GM12878 (cell line): ENCODE measurements at regions not wholly inside any gene's neighbourhood (a gene's known extent, or its start where the extent isn't known, plus 50 kb on each side); places are given as distances from the start of the nearest gene placed in this dataset.

ENCODE experiments used
- ATAC-seq: fragments of 200-7000 bp; cut with Tn5 transposase; 3 replicates; pipeline ENCODE4 v1.9.1; 2020; ENCODE audit warnings: mild to moderate bottlenecking, moderate library complexity
- BruUV-seq: library from RNA; stranded (reverse); fragments of 400-500 nt; replicated peaks from 2 replicates; lab custom pipeline; 2021; lab: Mats Ljungman, UMichigan
- CTCF ChIA-PET: fragments of 300-600 bp; sonication (Branson Sonifier 250); formaldehyde crosslinking; extraction: SDS; loops from one replicate; lab custom pipeline; 2021; ENCODE audit warnings: inconsistent platforms; lab: Yijun Ruan, JAX
- POLR2A ChIA-PET: fragments of 350-600 bp; formaldehyde crosslinking; extraction: SDS; loops from one replicate; lab custom pipeline; 2021; ENCODE audit warnings: inconsistent platforms; lab: Charles Lee
- RAD21 ChIA-PET: fragments of 300-600 bp; sonication (Branson Sonifier 250); formaldehyde crosslinking; loops from one replicate; lab custom pipeline; 2023; ENCODE audit warnings: antibody characterized with exemption; ENCODE audit not compliant: unreplicated experiment; lab: Charles Lee
- SMC1A ChIA-PET: fragments of 300-600 bp; sonication (Branson Sonifier 250); formaldehyde crosslinking; loops from one replicate; lab custom pipeline; 2023; ENCODE audit not compliant: unreplicated experiment, uncharacterized antibody; lab: Charles Lee
- DNase-seq: peaks from one replicate; pipeline ENCODE4 v3.0.0-alpha.2; 2011; ENCODE audit warnings: low read depth, low spot score
- FAIRE-seq: peaks from 3 replicates; lab custom pipeline; 2011; peaks lifted over from hg19 to GRCh38; lab: Jason Lieb, UNC
- H2AFZ ChIP-seq: 2 replicates; pipeline ENCODE4 v1.6.0; 2011; ENCODE audit warnings: low read depth, low read length, control low read depth; ENCODE audit not compliant: control insufficient read depth
- H3K27ac ChIP-seq: 2 replicates; pipeline ENCODE4 v1.5.1; 2011; ENCODE audit warnings: control low read depth; ENCODE audit not compliant: control insufficient read depth, insufficient read depth
- H3K27me3 ChIP-seq, 2 experiments: replicated peaks in 1 of 2; 2 replicates each; pipeline versions ENCODE4 v1.6.0 to v1.6.1; 2011; ENCODE audit warnings: low read length in 1 of 2; ENCODE audit not compliant: control insufficient read depth in 2 of 2, insufficient read depth in 2 of 2
- H3K36me3 ChIP-seq, 2 experiments: 2 replicates each; pipeline ENCODE4 v1.5.1; 2011; ENCODE audit warnings: low read length in 1 of 2; ENCODE audit not compliant: control insufficient read depth in 2 of 2, insufficient read depth in 2 of 2
- H3K4me1 ChIP-seq: 2 replicates; pipeline ENCODE4 v1.6.1; 2011; ENCODE audit warnings: mild to moderate bottlenecking, low read length, moderate library complexity, mixed read lengths; ENCODE audit not compliant: control insufficient read depth, insufficient read depth
- H3K4me2 ChIP-seq: 2 replicates; pipeline ENCODE4 v1.6.0; 2011; ENCODE audit warnings: control low read depth; ENCODE audit not compliant: control insufficient read depth, insufficient read depth
- H3K4me3 ChIP-seq: fragments of 200-600 bp; sonication (generic); 2 replicates; pipeline ENCODE4 v1.5.1; 2016
- H3K79me2 ChIP-seq: 2 replicates; pipeline ENCODE4 v1.6.0; 2011; ENCODE audit warnings: low read length; ENCODE audit not compliant: control insufficient read depth, insufficient read depth
- H3K9ac ChIP-seq: 2 replicates; pipeline ENCODE4 v1.8.0; 2011; ENCODE audit warnings: low read length, control low read depth, mixed read lengths; ENCODE audit not compliant: control insufficient read depth, insufficient read depth
- H3K9me3 ChIP-seq: replicated peaks from 3 replicates; pipeline ENCODE4 v1.5.1; 2011; ENCODE audit warnings: mild to moderate bottlenecking, low read length; ENCODE audit not compliant: control insufficient read depth, insufficient read depth
- H4K20me1 ChIP-seq: 2 replicates; pipeline ENCODE4 v1.6.0; 2011; ENCODE audit not compliant: control insufficient read depth, insufficient read depth
- BHLHE40 ChIP-seq, 2 experiments: fragments of 450-650 bp in 1 of 2; IDR thresholded peaks; 2 replicates each; pipeline ENCODE4 v1.6.1; 2011 to 2017; ENCODE audit warnings: low read depth in 2 of 2, borderline replicate concordance in 1 of 2, improper control_type of control experiment in 1 of 2, low read length in 1 of 2, mild to moderate bottlenecking in 1 of 2
- CBX5 ChIP-seq: sonication (generic); IDR thresholded peaks from 2 replicates; pipeline ENCODE4 v1.6.1; 2016; ENCODE audit warnings: low read depth, moderate library complexity, mild to moderate bottlenecking, inconsistent platforms
- CHD2 ChIP-seq: IDR thresholded peaks from 2 replicates; pipeline ENCODE4 v1.6.1; 2011; ENCODE audit warnings: low read depth, low read length, improper control_type of control experiment, borderline replicate concordance
- EED ChIP-seq: sonication (generic); IDR thresholded peaks from 2 replicates; pipeline ENCODE4 v1.6.1; 2016; ENCODE audit warnings: antibody characterized with exemption, low read depth
- FOXK2 ChIP-seq: fragments of 450-650 bp; IDR thresholded peaks from 2 replicates; pipeline ENCODE4 v1.6.1; 2017; ENCODE audit warnings: mild to moderate bottlenecking, moderate library complexity
- NFXL1 ChIP-seq: fragments of 450-650 bp; IDR thresholded peaks from 2 replicates; pipeline ENCODE4 v1.6.1; 2017; ENCODE audit warnings: antibody characterized with exemption, mild to moderate bottlenecking, borderline replicate concordance
- PML ChIP-seq: IDR thresholded peaks from 2 replicates; pipeline ENCODE4 v1.6.1; 2012; ENCODE audit warnings: low read length, inconsistent platforms
- RAD51 ChIP-seq: fragments of 450-650 bp; IDR thresholded peaks from 2 replicates; pipeline ENCODE4 v1.6.1; 2016; ENCODE audit warnings: moderate library complexity, mild to moderate bottlenecking, inconsistent platforms
- RBBP5 ChIP-seq: fragments of 200-600 bp; sonication (generic); conservative IDR thresholded peaks from 2 replicates; pipeline ENCODE4 v1.6.1; 2016
- RELA ChIP-seq: fragments of 450-650 bp; IDR thresholded peaks from 2 replicates; pipeline ENCODE4 v1.8.0; 2014; ENCODE audit warnings: borderline replicate concordance; ENCODE audit not compliant: partially characterized antibody
- STAT3 ChIP-seq: IDR thresholded peaks from 2 replicates; pipeline ENCODE4 v1.6.1; 2011; ENCODE audit warnings: low read depth, low read length, improper control_type of control experiment
- TCF7 ChIP-seq: IDR thresholded peaks from 2 replicates; pipeline ENCODE4 v1.6.1; 2014; ENCODE audit warnings: antibody characterized with exemption, borderline replicate concordance
- USF1 ChIP-seq: IDR thresholded peaks from 2 replicates; pipeline ENCODE4 v1.6.1; 2011; ENCODE audit warnings: borderline replicate concordance, low read depth, mild to moderate bottlenecking, moderate library complexity, mixed read lengths, low read length; ENCODE audit not compliant: insufficient read depth; ENCODE audit errors: extremely low read length
- YBX1 ChIP-seq: fragments of 450-650 bp; IDR thresholded peaks from 2 replicates; pipeline ENCODE4 v1.6.1; 2016; ENCODE audit warnings: antibody characterized with exemption
- ZBED1 ChIP-seq: IDR thresholded peaks from 2 replicates; pipeline ENCODE4 v1.6.1; 2016; ENCODE audit warnings: borderline replicate concordance
- WGBS: methylation state at CpG from one replicate; pipeline ENCODE4 v1.1.6; 2016; ENCODE audit warnings: low lambda C conversion rate; ENCODE audit not compliant: insufficient replicate concordance, insufficient coverage; ENCODE audit errors: missing lambda C conversion rate; 5-methylcytosine and 5-hydroxymethylcytosine counted together
- in situ Hi-C: fragments of 300-500 bp; cut with MboI; formaldehyde crosslinking; loops from 9 replicates; pipeline ENCODE4 v1.14.3; 2018; ENCODE audit warnings: mixed read lengths
- intact Hi-C: fragments of 100-400 bp; cut with micrococcal nuclease; formaldehyde crosslinking; loops from one replicate; pipeline ENCODE4 v1.14.2; 2022; ENCODE audit not compliant: unreplicated experiment
- TF ChIP-seq, protein P1 (sequence below): IDR thresholded peaks from 2 replicates; pipeline ENCODE4 v1.6.1; 2011; ENCODE audit warnings: borderline replicate concordance, low read depth, mild to moderate bottlenecking, moderate library complexity, low read length; ENCODE audit not compliant: insufficient read depth, poor library complexity, severe bottlenecking
- TF ChIP-seq, protein P2 (sequence below): IDR thresholded peaks from 2 replicates; pipeline ENCODE4 v1.6.1; 2011; ENCODE audit warnings: low read depth, mild to moderate bottlenecking, low read length, moderate library complexity, borderline replicate concordance; ENCODE audit errors: extremely low read depth

DNA sequence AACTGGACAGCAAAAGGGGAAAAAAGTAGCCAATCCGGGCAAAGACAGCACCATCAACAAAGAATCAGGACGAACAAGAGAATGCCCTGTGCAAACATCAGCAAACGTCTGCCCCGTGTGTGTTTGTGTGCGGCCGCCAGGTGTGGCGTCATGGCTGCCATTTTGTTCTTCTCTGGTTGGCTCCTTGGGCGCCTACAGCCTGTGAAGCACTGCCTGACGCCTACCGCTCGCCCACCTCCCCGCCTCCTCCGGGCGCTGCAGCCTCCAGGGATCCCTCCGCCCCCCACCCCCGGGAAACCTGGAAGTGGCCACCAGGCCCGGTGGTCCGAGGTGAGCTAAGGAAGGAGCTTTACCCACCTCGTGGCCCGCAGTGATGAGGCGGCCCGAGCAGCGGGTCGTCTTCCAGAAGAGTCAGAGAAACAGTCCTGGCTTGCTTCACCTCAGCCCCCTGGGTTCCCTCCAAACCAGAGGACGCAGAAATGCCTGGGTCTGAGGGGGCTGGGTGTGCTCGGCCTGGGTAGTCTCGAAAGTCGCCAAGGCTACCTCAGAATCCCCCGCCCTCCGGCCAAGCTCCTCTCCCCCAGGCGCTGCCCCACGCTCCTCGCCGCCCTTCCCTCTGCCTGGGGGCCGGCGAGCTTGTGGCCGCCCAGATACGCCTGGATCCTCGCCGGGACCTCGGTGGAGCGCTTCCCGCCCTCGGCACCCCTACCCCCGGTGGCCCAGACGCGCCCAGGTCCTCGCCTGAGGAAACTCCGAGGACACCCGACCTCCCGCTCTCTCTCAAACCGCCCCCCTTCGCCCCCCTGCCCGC is 61.8 kb upstream of the IL6 start (continued):
- TF ChIP-seq, protein P1, sequence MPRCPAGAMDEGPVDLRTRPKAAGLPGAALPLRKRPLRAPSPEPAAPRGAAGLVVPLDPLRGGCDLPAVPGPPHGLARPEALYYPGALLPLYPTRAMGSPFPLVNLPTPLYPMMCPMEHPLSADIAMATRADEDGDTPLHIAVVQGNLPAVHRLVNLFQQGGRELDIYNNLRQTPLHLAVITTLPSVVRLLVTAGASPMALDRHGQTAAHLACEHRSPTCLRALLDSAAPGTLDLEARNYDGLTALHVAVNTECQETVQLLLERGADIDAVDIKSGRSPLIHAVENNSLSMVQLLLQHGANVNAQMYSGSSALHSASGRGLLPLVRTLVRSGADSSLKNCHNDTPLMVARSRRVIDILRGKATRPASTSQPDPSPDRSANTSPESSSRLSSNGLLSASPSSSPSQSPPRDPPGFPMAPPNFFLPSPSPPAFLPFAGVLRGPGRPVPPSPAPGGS: no peak
- no peak for TF ChIP-seq YBX1
- TF ChIP-seq ZBED1: no peak
- TF ChIP-seq RELA: no peak
- TF ChIP-seq BHLHE40 (IDR thresholded peaks at IDR 0.05; ENCODE audit: borderline replicate concordance in 1 of 2, low read depth in 2 of 2, low read length in 1 of 2): no peak
- TF ChIP-seq, all 136 proteins: peak for 0

DNA sequence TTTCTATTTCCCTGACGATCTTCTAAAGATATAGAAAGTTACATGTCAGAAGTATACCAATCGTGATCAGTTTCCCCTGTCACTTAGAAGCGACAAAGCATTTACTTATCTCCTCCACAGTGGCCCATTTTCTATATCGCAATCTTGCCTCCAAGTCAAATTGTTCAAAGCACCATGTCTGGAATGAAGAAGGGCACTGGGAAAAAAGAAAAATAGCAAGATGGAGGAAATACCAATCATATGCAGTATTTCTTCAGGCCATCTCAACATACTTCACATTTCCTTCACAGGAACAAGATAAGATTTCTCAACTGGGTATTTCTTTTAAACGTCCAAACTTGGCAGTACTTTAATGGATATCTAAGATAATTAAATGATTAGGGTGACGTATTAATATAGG is 63.3 kb upstream of the IL6 start:
- 35% methylated on average over 6 of the region's 6 CpGs for WGBS
- CTCF ChIA-PET: no interaction called here
- ATAC-seq: no peak

More for the DNA sequence above, 63.3 kb upstream of the IL6 start:
- in situ Hi-C loops (no loop called here), intact Hi-C loops (loop anchor here (5.0 kb wide), 1 partner anchor 101 kb away; no protein-coding TSS in a partner anchor)
- Histone ChIP-seq H4K20me1 (no peaks in the 10 kb centered on the region), H3K9me3 (no peaks in the 10 kb centered on the region), H3K4me3 (no peak overlapping the region), H3K4me2 (no peak overlapping the region), H3K4me1 (peaks cover 4% of the 10 kb centered on the region; the same call in 1 of the 2 replicates), H3K36me3 (no peaks in the 10 kb centered on the region), H2AFZ (no peak overlapping the region), H3K27ac (no peak overlapping the region), H3K27me3 (no peaks in the 10 kb centered on the region), H3K79me2 (no peaks in the 10 kb centered on the region), H3K9ac (no peak overlapping the region)
- SMC1A ChIA-PET: no interaction called here
- RAD21 ChIA-PET: no interaction called here
- POLR2A ChIA-PET: no interaction called here
- TF ChIP-seq RBBP5 (no peak), TCF7 (no peak), CBX5 (no peak), STAT3 (no peak), BHLHE40 (IDR thresholded peaks at IDR 0.05; ENCODE audit: borderline replicate concordance in 1 of 2, low read depth in 2 of 2, low read length in 1 of 2) (no peak), PML (no peak), CHD2 (no peak), NFXL1 (no peak), FOXK2 (no peak), EED (no peak), RAD51 (no peak), USF1 (no peak)
- TF ChIP-seq, protein P2, sequence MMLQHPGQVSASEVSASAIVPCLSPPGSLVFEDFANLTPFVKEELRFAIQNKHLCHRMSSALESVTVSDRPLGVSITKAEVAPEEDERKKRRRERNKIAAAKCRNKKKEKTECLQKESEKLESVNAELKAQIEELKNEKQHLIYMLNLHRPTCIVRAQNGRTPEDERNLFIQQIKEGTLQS: no peak
- no TSS peak for BruUV-seq
- FAIRE-seq (no peak), DNase-seq (no peak)
